ENCODE measurements at regions not wholly inside any gene's neighbourhood (a gene's known extent, or its start where the extent isn't known, plus 50 kb on each side); places are given as distances from the start of the nearest gene placed in this dataset.
"Not testable (repeated sequence)": the region's sequence is repeated elsewhere in the genome, so short reads cannot be mapped to it uniquely, and the experiment has no call there.

DNA sequence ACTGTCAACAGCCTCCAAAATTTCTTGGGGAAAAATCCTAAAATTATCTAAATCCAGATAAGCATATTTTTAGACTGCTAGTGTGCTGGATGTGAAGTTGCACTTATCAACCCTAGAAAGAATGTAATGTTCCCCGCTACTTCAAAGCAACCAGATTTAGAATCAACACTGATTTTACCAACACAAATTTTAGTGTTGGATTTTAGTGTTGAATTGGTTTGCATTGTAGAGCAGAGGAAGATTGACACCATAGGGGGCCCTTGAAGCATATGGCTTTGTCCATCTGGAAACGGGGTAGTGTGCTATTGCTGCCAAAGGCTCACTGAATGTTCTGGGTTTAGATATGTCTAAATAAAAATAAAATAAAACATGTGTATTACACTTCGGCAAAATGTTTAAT is 126.3 kb upstream of the EMCN start:
- no peak for DNase-seq (ENCODE audit: low read depth)

DNA sequence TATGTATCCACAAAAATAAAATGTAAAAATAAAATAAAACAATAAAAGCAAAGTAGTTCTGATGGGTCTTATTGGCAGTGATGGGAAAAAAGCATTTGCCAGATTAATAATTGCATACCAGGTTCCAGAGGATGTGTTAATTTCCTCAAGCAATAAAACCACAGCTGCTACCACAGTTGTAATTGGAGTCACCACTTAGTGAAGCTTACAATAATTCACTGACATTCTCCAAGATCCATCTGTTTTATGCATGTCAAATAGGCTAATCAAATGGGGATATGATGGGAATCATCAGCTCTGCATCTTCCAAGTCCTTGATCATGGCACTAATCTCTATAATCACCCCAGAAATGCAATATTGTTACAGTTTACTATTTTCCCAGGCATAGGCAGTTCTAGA is 123.5 kb upstream of the EMCN start:
- no peak for DNase-seq (ENCODE audit: low read depth)

GRCh38 chr4:100635899-100636298 is 118.1 kb upstream of the EMCN start:
- DNase-seq (ENCODE audit: low read depth), result no peak

GRCh38 chr4:100633269-100633668 is 115.4 kb upstream of the EMCN start:
- no peak for DNase-seq (ENCODE audit: low read depth)

DNA sequence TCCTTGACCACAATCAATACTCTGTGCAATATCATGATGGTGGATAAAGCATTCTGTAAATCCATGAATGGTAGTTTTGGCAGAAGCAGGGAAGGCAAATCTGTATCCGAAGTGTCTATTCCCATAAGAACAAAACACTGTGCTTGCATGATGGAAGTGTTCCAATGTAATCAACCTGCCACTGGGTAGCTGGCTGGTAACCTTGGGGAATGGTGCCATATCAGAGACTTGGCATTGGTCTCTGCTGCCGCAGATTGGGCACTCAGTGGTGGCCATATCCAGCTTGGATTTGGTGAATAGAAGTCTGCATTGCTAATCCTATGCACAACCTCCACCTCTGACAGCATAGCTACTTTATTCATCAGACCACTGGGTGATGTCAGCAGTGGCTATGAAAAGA is 114.3 kb upstream of the EMCN start:
- no peak for DNase-seq (ENCODE audit: low read depth)

GRCh38 chr4:100631281-100631968 is 113.6 kb upstream of the EMCN start:
- DNase-seq (ENCODE audit: low read depth), result no peak

DNA sequence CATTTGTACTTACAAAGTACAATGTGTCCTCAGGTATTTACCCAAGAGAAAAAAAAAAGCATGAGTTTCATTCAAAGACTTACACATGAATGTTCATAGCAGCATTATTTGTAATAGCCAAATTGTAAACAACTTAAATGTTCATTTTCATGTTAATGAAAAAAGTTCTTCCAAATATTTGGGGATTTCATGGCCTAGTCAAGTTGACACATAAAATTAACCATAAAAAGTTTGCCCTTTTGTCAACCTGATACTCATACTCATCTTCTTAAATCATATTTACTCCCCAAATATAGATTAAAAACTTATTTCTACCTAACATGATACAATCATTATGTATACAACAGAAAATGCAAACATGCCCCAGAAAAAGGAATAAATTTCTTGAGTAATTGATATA is 112.5 kb upstream of the EMCN start:
- no peak for DNase-seq (ENCODE audit: low read depth)

- no peak for DNase-seq (ENCODE audit: low read depth)
Observed at GRCh38 chr4:100609810-100610209, 92.0 kb upstream of the EMCN start.

GRCh38 chr4:100608651-100609050 is 90.8 kb upstream of the EMCN start:
- not testable (repeated sequence) for DNase-seq (ENCODE audit: low read depth)

GRCh38 chr4:100605144-100605543 is 87.3 kb upstream of the EMCN start:
- DNase-seq (ENCODE audit: low read depth), result no peak

- no peak for DNase-seq (ENCODE audit: low read depth)
Observed at GRCh38 chr4:100593935-100594334, 76.1 kb upstream of the EMCN start.

GRCh38 chr4:100591161-100591876 is 73.5 kb upstream of the EMCN start:
- no peak for DNase-seq (ENCODE audit: low read depth)

- DNase-seq (ENCODE audit: low read depth), result no peak
Observed at GRCh38 chr4:100590325-100590724, 72.5 kb upstream of the EMCN start.

DNA sequence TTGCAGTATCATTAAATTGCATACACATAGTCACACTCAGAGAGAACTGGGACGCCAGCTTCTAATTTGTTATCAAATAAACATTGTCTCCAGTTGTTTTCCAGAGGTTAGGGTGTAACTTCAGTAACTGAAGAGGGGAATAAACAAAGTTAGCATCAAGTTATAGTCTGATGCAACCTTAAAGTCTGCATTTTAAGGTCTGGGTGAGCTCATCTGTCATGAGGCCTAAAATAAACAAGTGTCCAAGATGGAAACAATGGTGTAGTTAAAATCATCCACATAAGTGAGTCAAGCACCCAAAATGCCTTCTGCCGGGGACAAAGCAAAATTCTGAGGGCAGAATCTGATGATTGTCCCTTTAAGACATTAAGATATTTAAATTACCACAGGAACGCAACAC is 70.3 kb upstream of the EMCN start:
- peak; percentile 0 for DNase-seq (ENCODE audit: low read depth)

- DNase-seq (ENCODE audit: low read depth), result no peak
Observed at GRCh38 chr4:100582146-100582545, 64.3 kb upstream of the EMCN start.

- DNase-seq (ENCODE audit: low read depth), result peak; percentile 30
Observed at GRCh38 chr4:100581337-100581736, 63.5 kb upstream of the EMCN start.

DNA sequence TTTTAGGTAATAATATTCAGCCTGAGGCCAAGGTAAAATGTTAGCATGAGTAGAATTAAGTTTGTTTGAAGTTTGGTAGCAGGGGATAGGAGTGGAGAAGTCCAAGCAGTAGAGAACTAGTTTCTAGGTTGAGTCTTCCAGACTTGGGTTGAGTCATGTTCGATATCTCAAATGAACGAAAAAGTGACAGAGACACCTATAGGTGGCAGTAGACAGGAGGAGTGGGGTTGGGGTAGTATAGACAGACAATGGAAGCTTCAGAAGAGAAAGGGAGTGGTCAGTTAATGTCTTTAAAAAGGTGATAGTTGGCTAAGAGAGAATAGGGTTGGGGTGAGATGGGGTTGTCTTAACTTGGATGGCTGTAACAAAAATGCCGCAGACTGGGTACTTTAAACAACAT is 58.7 kb upstream of the EMCN start:
- DNase-seq (ENCODE audit: low read depth), result no peak

GRCh38 chr4:100574607-100575006 is 56.8 kb upstream of the EMCN start:
- DNase-seq (ENCODE audit: low read depth), result no peak

- no peak for DNase-seq (ENCODE audit: low read depth)
Observed at GRCh38 chr4:100569196-100569595, 51.4 kb upstream of the EMCN start.

All from M059J (cell line).